Endothelial cell of umbilical vein (primary cell): ENCODE measurements at regions not wholly inside any gene's neighbourhood (a gene's known extent, or its start where the extent isn't known, plus 50 kb on each side); places are given as distances from the start of the nearest gene placed in this dataset.

Source experiments
- EZH2 ChIP-seq: IDR thresholded peaks from 2 replicates; pipeline ENCODE4 v1.6.1; 2012; ENCODE audit warnings: borderline replicate concordance, low read depth, mild to moderate bottlenecking, moderate library complexity, low read length, inconsistent platforms; ENCODE audit not compliant: severe bottlenecking
- TF ChIP-seq, protein P1 (sequence below), 2 donors: IDR thresholded peaks; 1 replicate in 1 of 2; 2 replicates in 1 of 2; pipeline ENCODE4 v1.5.1; 2011; ENCODE audit warnings: low read length in 2 of 2, mild to moderate bottlenecking in 2 of 2, moderate library complexity in 2 of 2, control low read depth in 1 of 2, inconsistent platforms in 1 of 2, low read depth in 1 of 2; ENCODE audit not compliant: insufficient read depth in 1 of 2; ENCODE audit errors: extremely low read depth in 1 of 2

DNA sequence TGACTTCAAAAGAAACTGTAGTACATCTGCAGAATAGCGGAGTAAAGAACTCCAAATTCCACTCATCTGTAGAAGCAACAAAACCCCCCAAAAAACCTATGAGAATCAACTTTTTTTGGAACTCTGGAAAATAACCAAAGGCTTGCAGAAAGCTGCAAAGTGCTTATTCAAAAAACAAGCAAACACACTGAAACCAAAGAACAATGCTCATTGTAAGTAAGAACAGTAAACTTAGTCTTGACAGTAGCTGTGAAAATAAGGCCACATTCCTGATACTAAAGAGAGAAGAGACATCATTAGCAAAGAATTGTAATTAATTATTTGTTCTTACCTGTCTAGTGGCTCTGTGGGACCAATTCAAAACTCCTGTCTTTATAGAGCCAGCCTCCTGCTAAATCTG, 534.3 kb upstream of the C16orf82 start:
- TF ChIP-seq, protein P1, sequence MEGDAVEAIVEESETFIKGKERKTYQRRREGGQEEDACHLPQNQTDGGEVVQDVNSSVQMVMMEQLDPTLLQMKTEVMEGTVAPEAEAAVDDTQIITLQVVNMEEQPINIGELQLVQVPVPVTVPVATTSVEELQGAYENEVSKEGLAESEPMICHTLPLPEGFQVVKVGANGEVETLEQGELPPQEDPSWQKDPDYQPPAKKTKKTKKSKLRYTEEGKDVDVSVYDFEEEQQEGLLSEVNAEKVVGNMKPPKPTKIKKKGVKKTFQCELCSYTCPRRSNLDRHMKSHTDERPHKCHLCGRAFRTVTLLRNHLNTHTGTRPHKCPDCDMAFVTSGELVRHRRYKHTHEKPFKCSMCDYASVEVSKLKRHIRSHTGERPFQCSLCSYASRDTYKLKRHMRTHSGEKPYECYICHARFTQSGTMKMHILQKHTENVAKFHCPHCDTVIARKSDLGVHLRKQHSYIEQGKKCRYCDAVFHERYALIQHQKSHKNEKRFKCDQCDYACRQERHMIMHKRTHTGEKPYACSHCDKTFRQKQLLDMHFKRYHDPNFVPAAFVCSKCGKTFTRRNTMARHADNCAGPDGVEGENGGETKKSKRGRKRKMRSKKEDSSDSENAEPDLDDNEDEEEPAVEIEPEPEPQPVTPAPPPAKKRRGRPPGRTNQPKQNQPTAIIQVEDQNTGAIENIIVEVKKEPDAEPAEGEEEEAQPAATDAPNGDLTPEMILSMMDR (IDR thresholded peaks at IDR 0.05; ENCODE audit: extremely low read depth in 1 of 2, insufficient read depth in 1 of 2, low read depth in 1 of 2, low read length in 2 of 2): no peak
- TF ChIP-seq EZH2: no peak
